Activated CD8-positive, alpha-beta T cell treated with anti-CD3 and anti-CD28 coated beads for 36 hours (primary cell): ENCODE measurements at regions not wholly inside any gene's neighbourhood (a gene's known extent, or its start where the extent isn't known, plus 50 kb on each side); places are given as distances from the start of the nearest gene placed in this dataset.
A peak's percentile ranks its signal among the peaks of the same experiment; 100 is the strongest.

ENCODE experiments used
- ATAC-seq: fragments of 200-7000 bp; cut with Tn5 transposase; one replicate; pipeline ENCODE4 v1.10.0; 2021; ENCODE audit warnings: mild to moderate bottlenecking, moderate library complexity
- CTCF ChIA-PET: fragments of 350-600 bp; sonication (Branson Sonifier 250); formaldehyde crosslinking; loops from one replicate; lab custom pipeline; 2021; ENCODE audit warnings: antibody characterized with exemption; lab: Charles Lee
- POLR2A ChIA-PET: fragments of 350-600 bp; sonication (Branson Sonifier 250); formaldehyde crosslinking; loops from one replicate; lab custom pipeline; 2021; ENCODE audit warnings: antibody characterized with exemption; lab: Charles Lee
- DNase-seq: peaks from one replicate; pipeline ENCODE4 v3.0.0-alpha.2; 2020
- H3K27ac Mint-ChIP-seq: one replicate; pipeline ENCODE4 v1.8.0; 2021; ENCODE audit warnings: mild to moderate bottlenecking, mixed read lengths
- H3K27me3 Mint-ChIP-seq: one replicate; pipeline ENCODE4 v1.8.0; 2021; ENCODE audit warnings: mixed read lengths
- H3K36me3 Mint-ChIP-seq: one replicate; pipeline ENCODE4 v1.8.0; 2021; ENCODE audit warnings: low read depth, mixed read lengths
- H3K4me1 Mint-ChIP-seq: one replicate; pipeline ENCODE4 v1.8.0; 2021; ENCODE audit warnings: low read depth, mixed read lengths
- H3K4me3 Mint-ChIP-seq: one replicate; pipeline ENCODE4 v1.8.0; 2021; ENCODE audit warnings: mild to moderate bottlenecking, moderate library complexity, mixed read lengths
- H3K9me3 Mint-ChIP-seq: one replicate; pipeline ENCODE4 v1.8.0; 2021; ENCODE audit warnings: mixed read lengths
- CTCF ChIP-seq: fragments of 200-600 bp; IDR thresholded peaks from one replicate; pipeline ENCODE4 v1.8.0; 2022; ENCODE audit warnings: antibody characterized with exemption, mild to moderate bottlenecking
- intact Hi-C: fragments of 100-400 bp; cut with micrococcal nuclease; formaldehyde crosslinking; loops from one replicate; pipeline ENCODE4 v1.10.0; 2022

GRCh38 chr20:12955611-12956010, 53.2 kb upstream of the SPTLC3 start:
- no peaks in the 10 kb centered on the region for H3K9me3 Mint-ChIP-seq
- intact Hi-C loops: no loop called here
- no peaks in the 10 kb centered on the region for H3K4me1 Mint-ChIP-seq
- no peak for TF ChIP-seq CTCF
- ATAC-seq (no peak), DNase-seq (no peak)
- H3K4me3 Mint-ChIP-seq: no peak overlapping the region
- peaks cover 2% of the 10 kb centered on the region for H3K27me3 Mint-ChIP-seq
- CTCF ChIA-PET: interaction anchor here (1.4 kb wide), 1 partner anchor 149 kb away, joined by 3 read pairs; no protein-coding TSS in a partner anchor
- POLR2A ChIA-PET: interaction anchor here (0.6 kb wide), 1 partner anchor 144 kb away, joined by 5 read pairs; no protein-coding TSS in a partner anchor
- H3K27ac Mint-ChIP-seq: no peak overlapping the region
- no peaks in the 10 kb centered on the region for H3K36me3 Mint-ChIP-seq

GRCh38 chr20:12956303-12956702, 52.5 kb upstream of the SPTLC3 start:
- no peaks in the 10 kb centered on the region for H3K9me3 Mint-ChIP-seq
- H3K4me1 Mint-ChIP-seq: no peaks in the 10 kb centered on the region
- intact Hi-C loops: no loop called here
- peaks cover 2% of the 10 kb centered on the region for H3K27me3 Mint-ChIP-seq
- no peak overlapping the region for H3K4me3 Mint-ChIP-seq
- no peak overlapping the region for H3K27ac Mint-ChIP-seq
- no peaks in the 10 kb centered on the region for H3K36me3 Mint-ChIP-seq
- ATAC-seq: no peak
- POLR2A ChIA-PET: no interaction called here
- peak; percentile 6 for DNase-seq
- CTCF ChIA-PET: interaction anchor here (1.4 kb wide), 1 partner anchor 148 kb away, joined by 3 read pairs; no protein-coding TSS in a partner anchor
- TF ChIP-seq CTCF: no peak

- Mint-ChIP-seq H3K4me1 (no peaks in the 10 kb centered on the region), H3K9me3 (no peaks in the 10 kb centered on the region), H3K4me3 (no peak overlapping the region), H3K27me3 (peaks cover 2% of the 10 kb centered on the region), H3K27ac (no peak overlapping the region), H3K36me3 (no peaks in the 10 kb centered on the region)
- intact Hi-C loops: no loop called here
- no peak for TF ChIP-seq CTCF
- ATAC-seq: no peak
- DNase-seq: no peak
- CTCF ChIA-PET: interaction anchor here (1.3 kb wide), 1 partner anchor 589 kb away, joined by 3 read pairs; no protein-coding TSS in a partner anchor
- POLR2A ChIA-PET: no interaction called here
Observed at GRCh38 chr20:12957968-12958367, 50.8 kb upstream of the SPTLC3 start.
